ENCODE measurements at regions not wholly inside any gene's neighbourhood (a gene's known extent, or its start where the extent isn't known, plus 50 kb on each side); places are given as distances from the start of the nearest gene placed in this dataset.
"Not testable (repeated sequence)": the region's sequence is repeated elsewhere in the genome, so short reads cannot be mapped to it uniquely, and the experiment has no call there.

GRCh38 chr4:97432551-97432950 is 710.7 kb downstream of the STPG2 start:
- in situ Hi-C loops (cut with HindIII; ENCODE audit: low sequenced_read_pairs): no loop called here

GRCh38 chr4:97437998-97438705 is 705.1 kb downstream of the STPG2 start:
- in situ Hi-C loops (cut with HindIII; ENCODE audit: low sequenced_read_pairs): not testable (repeated sequence)

- in situ Hi-C loops (cut with HindIII; ENCODE audit: low sequenced_read_pairs): no loop called here
Measured at GRCh38 chr4:97453186-97453585, 690.1 kb downstream of the STPG2 start.

GRCh38 chr4:97457253-97457652 is 686.0 kb downstream of the STPG2 start:
- in situ Hi-C loops (cut with HindIII; ENCODE audit: low sequenced_read_pairs): no loop called here

GRCh38 chr4:97468272-97468671 is 675.0 kb downstream of the STPG2 start:
- in situ Hi-C loops (cut with HindIII; ENCODE audit: low sequenced_read_pairs): no loop called here

GRCh38 chr4:97475621-97476020 is 667.7 kb downstream of the STPG2 start:
- in situ Hi-C loops (cut with HindIII; ENCODE audit: low sequenced_read_pairs): no loop called here

- in situ Hi-C loops (cut with HindIII; ENCODE audit: low sequenced_read_pairs): no loop called here
Measured at GRCh38 chr4:97477974-97478373, 665.3 kb downstream of the STPG2 start.

GRCh38 chr4:97479388-97479787 is 663.9 kb downstream of the STPG2 start:
- in situ Hi-C loops (cut with HindIII; ENCODE audit: low sequenced_read_pairs): no loop called here

GRCh38 chr4:97491856-97492255 is 651.4 kb downstream of the STPG2 start:
- in situ Hi-C loops (cut with HindIII; ENCODE audit: low sequenced_read_pairs): no loop called here

GRCh38 chr4:97493815-97494518 is 649.3 kb downstream of the STPG2 start:
- in situ Hi-C loops (cut with HindIII; ENCODE audit: low sequenced_read_pairs): no loop called here

- in situ Hi-C loops (cut with HindIII; ENCODE audit: low sequenced_read_pairs): no loop called here
Measured at GRCh38 chr4:97496298-97496873, 646.9 kb downstream of the STPG2 start.

GRCh38 chr4:97498875-97499274 is 644.4 kb downstream of the STPG2 start:
- in situ Hi-C loops (cut with HindIII; ENCODE audit: low sequenced_read_pairs): no loop called here

GRCh38 chr4:97500423-97500822 is 642.9 kb downstream of the STPG2 start:
- in situ Hi-C loops (cut with HindIII; ENCODE audit: low sequenced_read_pairs): no loop called here

- in situ Hi-C loops (cut with HindIII; ENCODE audit: low sequenced_read_pairs): no loop called here
Measured at GRCh38 chr4:97504713-97505112, 638.6 kb downstream of the STPG2 start.

GRCh38 chr4:97507587-97508245 is 635.6 kb downstream of the STPG2 start:
- in situ Hi-C loops (cut with HindIII; ENCODE audit: low sequenced_read_pairs): no loop called here
